NB4 (cell line): ENCODE measurements at regions not wholly inside any gene's neighbourhood (a gene's known extent, or its start where the extent isn't known, plus 50 kb on each side); places are given as distances from the start of the nearest gene placed in this dataset.

Experiments
- MAX ChIP-seq: IDR thresholded peaks from 2 replicates; pipeline ENCODE4 v1.6.1; 2011; ENCODE audit warnings: low read depth, low read length
- MYC ChIP-seq: IDR thresholded peaks from 2 replicates; pipeline ENCODE4 v1.6.1; 2011; ENCODE audit warnings: low read depth, low read length
- POLR2A ChIP-seq: IDR thresholded peaks from 2 replicates; pipeline ENCODE4 v1.6.1; 2011; ENCODE audit warnings: mild to moderate bottlenecking; ENCODE audit not compliant: insufficient read length; ENCODE audit errors: extremely low read depth
- TF ChIP-seq, protein P1 (sequence below): IDR thresholded peaks from one replicate; pipeline ENCODE4 v1.5.1; 2012; ENCODE audit warnings: low read depth, low read length

DNA sequence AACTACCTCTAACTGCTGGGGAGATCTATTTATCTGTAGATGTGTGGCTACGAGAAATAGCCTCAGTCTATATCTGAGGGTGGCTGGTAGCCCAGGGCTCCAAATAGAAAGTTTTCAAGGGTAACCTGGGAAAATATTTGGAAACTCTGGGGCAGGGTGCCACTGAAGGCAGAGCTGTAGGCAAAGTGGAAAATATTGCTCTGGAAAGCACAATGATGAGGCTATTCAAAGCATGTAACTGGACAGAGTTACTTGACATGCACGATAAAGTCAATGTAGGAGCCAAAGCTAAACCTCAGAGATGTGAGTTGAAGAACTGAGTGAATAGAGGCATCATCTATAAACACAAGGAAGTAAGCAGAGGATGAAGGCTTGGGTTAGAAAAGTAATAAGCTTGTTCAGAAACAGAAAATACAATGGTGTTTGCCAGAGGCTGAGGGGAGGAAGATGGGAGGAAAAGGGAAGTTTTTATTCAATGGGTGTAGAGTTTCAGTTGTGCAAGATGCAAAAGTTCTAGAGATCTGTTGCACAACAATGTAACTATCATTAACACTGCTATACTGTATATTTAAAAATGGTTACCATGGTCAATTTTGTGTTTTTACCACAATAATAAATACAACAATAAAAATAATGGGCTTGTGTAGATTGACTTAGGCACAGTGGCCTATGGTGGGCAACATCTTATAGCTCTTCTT is 171.6 kb downstream of the MBD2 start:
- TF ChIP-seq, protein P1, sequence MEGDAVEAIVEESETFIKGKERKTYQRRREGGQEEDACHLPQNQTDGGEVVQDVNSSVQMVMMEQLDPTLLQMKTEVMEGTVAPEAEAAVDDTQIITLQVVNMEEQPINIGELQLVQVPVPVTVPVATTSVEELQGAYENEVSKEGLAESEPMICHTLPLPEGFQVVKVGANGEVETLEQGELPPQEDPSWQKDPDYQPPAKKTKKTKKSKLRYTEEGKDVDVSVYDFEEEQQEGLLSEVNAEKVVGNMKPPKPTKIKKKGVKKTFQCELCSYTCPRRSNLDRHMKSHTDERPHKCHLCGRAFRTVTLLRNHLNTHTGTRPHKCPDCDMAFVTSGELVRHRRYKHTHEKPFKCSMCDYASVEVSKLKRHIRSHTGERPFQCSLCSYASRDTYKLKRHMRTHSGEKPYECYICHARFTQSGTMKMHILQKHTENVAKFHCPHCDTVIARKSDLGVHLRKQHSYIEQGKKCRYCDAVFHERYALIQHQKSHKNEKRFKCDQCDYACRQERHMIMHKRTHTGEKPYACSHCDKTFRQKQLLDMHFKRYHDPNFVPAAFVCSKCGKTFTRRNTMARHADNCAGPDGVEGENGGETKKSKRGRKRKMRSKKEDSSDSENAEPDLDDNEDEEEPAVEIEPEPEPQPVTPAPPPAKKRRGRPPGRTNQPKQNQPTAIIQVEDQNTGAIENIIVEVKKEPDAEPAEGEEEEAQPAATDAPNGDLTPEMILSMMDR = no peak
- no peak for TF ChIP-seq MAX
- TF ChIP-seq MYC = no peak
- TF ChIP-seq POLR2A = no peak
